WERI-Rb-1 (cell line): ENCODE measurements at regions not wholly inside any gene's neighbourhood (a gene's known extent, or its start where the extent isn't known, plus 50 kb on each side); places are given as distances from the start of the nearest gene placed in this dataset.

Experiments used
- DNase-seq: peaks from one replicate; pipeline ENCODE4 v3.0.0-alpha.2; 2020
- H3K27ac ChIP-seq: fragments of 250-450 bp; sonication (Bioruptor Pico); 2 replicates; pipeline ENCODE4 v1.5.1; 2020; ENCODE audit warnings: mild to moderate bottlenecking, moderate library complexity
- H3K27me3 ChIP-seq: fragments of 250-450 bp; sonication (Bioruptor Pico); 2 replicates; pipeline ENCODE4 v1.5.1; 2021; ENCODE audit warnings: mild to moderate bottlenecking, low read depth, moderate library complexity; ENCODE audit not compliant: insufficient read depth, severe bottlenecking
- H3K36me3 ChIP-seq: fragments of 250-450 bp; sonication (Bioruptor Pico); 2 replicates; pipeline ENCODE4 v1.5.1; 2020; ENCODE audit warnings: mild to moderate bottlenecking, moderate library complexity
- H3K4me3 ChIP-seq: 2 replicates; pipeline ENCODE4 v1.5.1; 2011; ENCODE audit warnings: low read depth, mild to moderate bottlenecking, control low read depth, low read length
- H3K9me3 ChIP-seq: fragments of 250-450 bp; sonication (Bioruptor Pico); 2 replicates; pipeline ENCODE4 v1.5.1; 2021; ENCODE audit warnings: mild to moderate bottlenecking, moderate library complexity; ENCODE audit not compliant: severe bottlenecking
- TF ChIP-seq, protein P1 (sequence below): IDR thresholded peaks from 2 replicates; pipeline ENCODE4 v1.5.1; 2011; ENCODE audit warnings: low read depth, mild to moderate bottlenecking, control low read depth, inconsistent platforms, low read length

DNA sequence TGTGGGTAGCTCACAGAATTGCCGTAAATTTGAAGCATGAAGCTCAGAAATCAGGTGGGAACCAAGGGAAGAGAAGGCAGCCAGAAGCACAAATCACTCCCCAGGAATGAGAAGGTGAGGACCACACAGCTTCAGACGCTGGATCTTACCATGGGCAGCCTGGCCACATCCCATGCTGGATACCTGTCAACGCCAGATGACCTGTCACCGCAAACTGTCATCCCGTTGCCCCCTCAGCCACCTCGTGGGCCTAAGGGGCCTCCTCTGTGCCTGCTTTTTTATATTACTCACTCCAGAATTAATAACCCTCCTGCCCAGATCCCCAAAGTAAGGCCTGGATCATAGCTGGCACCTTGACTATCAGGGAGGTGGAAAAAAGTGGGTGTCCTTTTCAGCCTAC, 82.3 kb upstream of the KCNK12 start:
- Histone ChIP-seq H3K27ac (no peak overlapping the region), H3K4me3 (no peak overlapping the region), H3K36me3 (no peaks in the 10 kb centered on the region), H3K9me3 (no peaks in the 10 kb centered on the region), H3K27me3 (no peaks in the 10 kb centered on the region)
- TF ChIP-seq, protein P1, sequence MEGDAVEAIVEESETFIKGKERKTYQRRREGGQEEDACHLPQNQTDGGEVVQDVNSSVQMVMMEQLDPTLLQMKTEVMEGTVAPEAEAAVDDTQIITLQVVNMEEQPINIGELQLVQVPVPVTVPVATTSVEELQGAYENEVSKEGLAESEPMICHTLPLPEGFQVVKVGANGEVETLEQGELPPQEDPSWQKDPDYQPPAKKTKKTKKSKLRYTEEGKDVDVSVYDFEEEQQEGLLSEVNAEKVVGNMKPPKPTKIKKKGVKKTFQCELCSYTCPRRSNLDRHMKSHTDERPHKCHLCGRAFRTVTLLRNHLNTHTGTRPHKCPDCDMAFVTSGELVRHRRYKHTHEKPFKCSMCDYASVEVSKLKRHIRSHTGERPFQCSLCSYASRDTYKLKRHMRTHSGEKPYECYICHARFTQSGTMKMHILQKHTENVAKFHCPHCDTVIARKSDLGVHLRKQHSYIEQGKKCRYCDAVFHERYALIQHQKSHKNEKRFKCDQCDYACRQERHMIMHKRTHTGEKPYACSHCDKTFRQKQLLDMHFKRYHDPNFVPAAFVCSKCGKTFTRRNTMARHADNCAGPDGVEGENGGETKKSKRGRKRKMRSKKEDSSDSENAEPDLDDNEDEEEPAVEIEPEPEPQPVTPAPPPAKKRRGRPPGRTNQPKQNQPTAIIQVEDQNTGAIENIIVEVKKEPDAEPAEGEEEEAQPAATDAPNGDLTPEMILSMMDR, result no peak
- no peak for DNase-seq

DNA sequence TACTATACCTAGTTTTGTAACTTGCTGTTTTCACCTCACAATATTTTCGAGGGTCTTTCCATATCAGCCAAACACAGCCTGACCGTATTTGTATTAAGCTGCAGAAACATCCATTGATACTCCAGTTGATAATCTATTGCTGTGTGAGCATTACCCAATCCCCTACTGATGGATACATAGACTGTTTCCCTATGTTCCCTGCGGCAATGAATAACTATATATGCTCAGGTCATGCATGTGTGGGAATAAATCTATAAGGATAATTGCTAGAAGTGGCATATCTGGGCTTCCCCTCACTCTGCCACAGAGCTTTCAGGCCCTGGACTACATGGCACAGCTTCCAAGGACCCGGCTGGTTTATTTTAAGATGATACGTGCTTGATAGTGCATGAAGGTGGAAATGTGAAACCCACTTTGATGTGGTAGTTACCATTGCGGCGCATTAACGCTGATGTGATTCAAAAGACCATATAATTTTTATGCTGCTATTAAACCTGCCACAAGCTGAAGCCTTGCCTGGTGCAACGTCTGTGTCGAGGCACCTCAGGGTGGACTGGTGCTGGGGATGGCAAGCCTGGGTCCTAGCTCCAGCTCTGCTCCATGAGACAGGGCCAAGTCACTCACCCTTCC, 81.4 kb upstream of the KCNK12 start:
- TF ChIP-seq, protein P1, result no peak
- H3K27me3 ChIP-seq, result no peaks in the 10 kb centered on the region
- DNase-seq, result no peak
- no peaks in the 10 kb centered on the region for H3K36me3 ChIP-seq
- no peak overlapping the region for H3K27ac ChIP-seq
- peaks cover 3% of the 10 kb centered on the region for H3K9me3 ChIP-seq
- no peak overlapping the region for H3K4me3 ChIP-seq

DNA sequence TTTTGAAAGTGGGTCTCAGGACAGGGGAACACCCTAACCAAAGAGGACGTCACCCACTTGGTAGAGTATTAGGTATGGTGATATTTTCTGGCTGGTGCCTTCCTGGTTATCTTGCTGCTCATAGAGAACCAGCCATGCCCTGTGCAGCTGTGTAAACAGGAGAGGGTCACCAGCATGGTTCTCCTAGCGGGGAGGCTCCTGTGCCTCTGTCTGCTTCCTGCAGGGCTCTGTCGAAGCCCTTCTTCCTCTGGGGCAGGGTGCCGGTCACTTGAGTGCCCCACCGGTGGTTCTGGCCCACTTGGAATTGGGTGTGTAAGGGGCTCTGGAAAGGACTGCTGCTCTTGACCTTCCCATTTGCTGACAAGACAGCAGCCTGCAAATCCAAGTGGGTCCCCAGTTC, 80.5 kb upstream of the KCNK12 start:
- no peak for DNase-seq
- Histone ChIP-seq H3K27me3 (no peaks in the 10 kb centered on the region), H3K27ac (no peak overlapping the region), H3K4me3 (no peak overlapping the region), H3K9me3 (peaks cover 3% of the 10 kb centered on the region), H3K36me3 (no peaks in the 10 kb centered on the region)
- TF ChIP-seq, protein P1, result no peak

DNA sequence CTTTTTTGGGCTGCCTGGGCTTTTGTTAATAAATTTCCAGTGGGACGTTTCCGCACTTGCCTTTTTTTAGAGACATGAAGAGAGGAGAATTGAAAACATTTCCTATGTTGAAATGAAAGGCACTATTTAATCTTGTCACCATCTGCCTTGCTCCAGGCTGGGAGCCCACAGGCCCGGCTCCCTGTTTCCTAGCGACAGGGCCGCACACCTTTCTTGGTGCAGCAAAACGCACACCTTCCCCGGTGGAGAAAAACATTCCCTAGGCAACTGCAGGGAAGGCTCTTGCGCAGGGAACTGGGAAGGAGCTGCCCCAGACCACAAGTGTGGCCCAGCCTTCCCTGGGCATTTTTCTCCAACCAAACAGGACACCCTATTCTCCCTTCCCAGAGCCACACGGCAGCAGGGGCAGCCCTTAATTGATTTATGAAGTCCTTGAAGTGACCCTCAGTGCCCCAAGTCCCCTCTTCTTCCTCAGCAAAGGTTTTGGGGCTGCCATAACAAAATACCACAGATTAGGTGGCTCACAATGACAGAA, 79.3 kb upstream of the KCNK12 start:
- TF ChIP-seq, protein P1, result no peak
- no peak overlapping the region for H3K4me3 ChIP-seq
- H3K27ac ChIP-seq, result no peak overlapping the region
- no peak for DNase-seq
- no peaks in the 10 kb centered on the region for H3K27me3 ChIP-seq
- H3K36me3 ChIP-seq, result no peaks in the 10 kb centered on the region
- peaks cover 3% of the 10 kb centered on the region for H3K9me3 ChIP-seq

DNA sequence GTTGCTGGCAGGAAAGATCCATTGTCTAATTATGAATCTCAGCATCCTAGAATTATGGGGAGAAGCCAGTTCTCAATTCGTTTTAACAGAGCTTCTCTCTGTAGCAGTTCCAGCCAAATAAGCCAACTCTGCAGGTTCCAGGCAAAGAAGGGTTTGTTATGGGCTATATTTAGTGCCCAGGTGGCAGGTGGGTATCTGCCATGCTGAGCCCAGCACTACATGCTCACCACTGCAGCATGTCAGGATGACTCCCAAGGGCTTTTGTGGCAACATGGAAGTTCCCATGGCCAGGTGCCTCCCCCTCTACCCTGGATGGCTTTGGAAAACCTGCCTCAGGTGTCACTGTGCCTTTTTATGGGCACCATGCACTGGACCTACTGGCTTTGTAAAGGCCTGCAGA, 74.5 kb upstream of the KCNK12 start:
- H3K4me3 ChIP-seq, result no peak overlapping the region
- TF ChIP-seq, protein P1, result no peak
- H3K9me3 ChIP-seq, result peaks cover 3% of the 10 kb centered on the region
- H3K27me3 ChIP-seq, result no peaks in the 10 kb centered on the region
- H3K36me3 ChIP-seq, result no peaks in the 10 kb centered on the region
- no peak for DNase-seq
- no peak overlapping the region for H3K27ac ChIP-seq

DNA sequence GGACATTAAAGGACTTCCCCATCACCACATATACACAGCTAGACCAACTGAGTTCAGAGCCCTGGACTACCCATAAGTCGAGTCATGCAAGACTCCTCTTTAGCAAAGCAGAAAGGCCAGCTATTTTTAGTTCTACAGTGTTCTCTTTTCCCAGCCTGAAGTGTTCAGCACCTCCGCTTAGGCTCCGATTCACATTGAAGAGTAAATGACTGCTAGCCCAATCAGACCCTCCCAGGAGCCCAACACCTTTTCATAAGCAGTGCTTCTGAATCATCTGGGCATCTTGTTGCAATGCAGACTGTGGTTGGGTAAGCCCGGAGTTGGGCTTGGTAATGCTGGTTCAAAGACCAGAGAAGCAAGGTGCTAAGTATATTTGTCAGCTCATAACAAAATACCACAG, 73.6 kb upstream of the KCNK12 start:
- no peak overlapping the region for H3K27ac ChIP-seq
- DNase-seq, result no peak

More for the DNA sequence above, 73.6 kb upstream of the KCNK12 start:
- TF ChIP-seq, protein P1, result no peak
- H3K36me3 ChIP-seq, result no peaks in the 10 kb centered on the region
- no peaks in the 10 kb centered on the region for H3K27me3 ChIP-seq
- H3K4me3 ChIP-seq, result no peak overlapping the region
- peaks cover 3% of the 10 kb centered on the region for H3K9me3 ChIP-seq
